Body of pancreas (tissue), 4 donors: ENCODE measurements at regions not wholly inside any gene's neighbourhood (a gene's known extent, or its start where the extent isn't known, plus 50 kb on each side); places are given as distances from the start of the nearest gene placed in this dataset.

ENCODE experiments used
- CTCF ChIP-seq, 7 experiments: fragments of 450-650 bp in 4 of 7; fragments of 200-600 bp in 3 of 7; sonication (generic) in 3 of 7; IDR thresholded peaks; one replicate each; pipeline ENCODE4 v1.5.1; 2016 to 2019; ENCODE audit warnings: antibody characterized with exemption in 7 of 7
- POLR2A ChIP-seq, 3 donors: fragments of 450-650 bp; IDR thresholded peaks; one replicate each; pipeline ENCODE4 v1.6.1; 2016; ENCODE audit warnings: antibody characterized with exemption in 3 of 3, mild to moderate bottlenecking in 2 of 3

- TF ChIP-seq CTCF (IDR thresholded peaks at IDR 0.05) = no peak
- TF ChIP-seq POLR2A (IDR thresholded peaks at IDR 0.05) = no peak
Observed at GRCh38 chr5:116754556-116754955, 179.9 kb upstream of the SEMA6A start.
